Ishikawa (cell line): ENCODE measurements at regions not wholly inside any gene's neighbourhood (a gene's known extent, or its start where the extent isn't known, plus 50 kb on each side); places are given as distances from the start of the nearest gene placed in this dataset.

ENCODE experiments used
- RAD21 ChIP-seq: IDR thresholded peaks from 2 replicates; pipeline ENCODE4 v1.6.1; 2012; ENCODE audit warnings: low read depth
- TF ChIP-seq, protein P1 (sequence below): IDR thresholded peaks from 2 replicates; pipeline ENCODE4 v1.6.1; 2012

DNA sequence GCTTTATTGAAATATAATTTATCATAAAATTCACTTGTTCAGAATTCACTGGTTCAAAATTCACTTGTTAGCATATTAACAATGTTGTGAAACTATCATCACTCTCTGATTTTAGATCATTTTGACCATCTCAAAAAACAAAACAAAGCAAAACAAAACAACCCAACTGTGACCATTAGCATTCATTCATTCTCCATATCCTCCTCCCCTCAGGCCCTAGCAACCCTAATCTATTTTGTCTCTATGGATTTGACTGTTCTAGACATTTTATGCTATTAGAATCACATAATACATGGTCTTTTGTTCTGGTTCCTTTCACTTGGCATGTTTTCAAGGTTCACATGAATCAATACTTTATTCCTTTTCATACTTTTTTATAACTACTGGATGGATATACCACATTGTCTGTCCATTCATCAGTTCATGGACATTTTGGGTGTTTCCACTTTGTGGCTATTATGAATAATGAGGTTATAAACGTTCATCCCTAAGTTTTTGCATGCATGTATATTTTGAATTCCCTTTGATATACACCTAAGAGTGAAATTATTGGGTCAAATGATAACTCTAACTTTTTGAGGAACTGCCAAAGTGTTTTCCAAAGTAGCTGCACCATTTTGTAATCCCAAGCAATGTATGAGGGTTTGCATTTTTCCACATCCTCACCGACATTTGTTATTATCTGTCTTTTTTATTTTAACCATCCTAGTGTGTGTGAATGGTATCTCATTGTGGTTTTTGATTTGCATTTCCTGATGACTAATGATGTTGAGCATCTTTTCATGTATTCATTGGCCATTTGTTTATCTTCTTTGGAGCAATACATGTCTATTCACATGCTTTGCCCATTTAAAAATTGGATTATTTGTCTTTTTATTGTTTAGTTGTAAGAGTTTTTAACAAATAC lies 304.1 kb downstream of the SH3GL2 start:
- TF ChIP-seq, protein P1, sequence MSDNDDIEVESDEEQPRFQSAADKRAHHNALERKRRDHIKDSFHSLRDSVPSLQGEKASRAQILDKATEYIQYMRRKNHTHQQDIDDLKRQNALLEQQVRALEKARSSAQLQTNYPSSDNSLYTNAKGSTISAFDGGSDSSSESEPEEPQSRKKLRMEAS: no peak
- TF ChIP-seq RAD21: no peak
